ENCODE measurements at regions not wholly inside any gene's neighbourhood (a gene's known extent, or its start where the extent isn't known, plus 50 kb on each side); places are given as distances from the start of the nearest gene placed in this dataset.

- Histone ChIP-seq H3K27me3 (no peaks in the 10 kb centered on the region), H3K4me1 (no peaks in the 10 kb centered on the region), H3K27ac (no peak overlapping the region), H3K36me3 (no peaks in the 10 kb centered on the region), H3K4me3 (no peak overlapping the region), H3K9me3 (no peaks in the 10 kb centered on the region)
- no peak for TF ChIP-seq POLR2AphosphoS5 (IDR thresholded peaks at IDR 0.05)
- TF ChIP-seq EP300 (IDR thresholded peaks at IDR 0.05; ENCODE audit: low read depth): no peak
- TF ChIP-seq CTCF (IDR thresholded peaks at IDR 0.05): no peak
- TF ChIP-seq POLR2A (IDR thresholded peaks at IDR 0.05): no peak
- in situ Hi-C loops (cut with MboI; ENCODE audit: low pct_ligation_motif_present in 1 of 4, low pct_unique_long_range_greater_than_20kb in 1 of 4, low sequenced_read_pairs in 3 of 4): no loop called here
- no peak for DNase-seq
- WGBS, 2 donors (ENCODE audit: low coverage in 1 of 2): 57 to 71% methylated on average over 3 of the region's 3 CpGs
- intact Hi-C loops (cut with DNase I; ENCODE audit: low total_unique reads): no loop called here
Measured at GRCh38 chr2:221346411-221346810, 225.7 kb downstream of the EPHA4 start.

- no peak overlapping the region for H3K27ac ChIP-seq
- in situ Hi-C loops (cut with MboI; ENCODE audit: low pct_ligation_motif_present in 1 of 4, low pct_unique_long_range_greater_than_20kb in 1 of 4, low sequenced_read_pairs in 3 of 4): no loop called here
- H3K4me1 ChIP-seq: no peaks in the 10 kb centered on the region
- TF ChIP-seq EP300 (IDR thresholded peaks at IDR 0.05; ENCODE audit: low read depth): no peak
- TF ChIP-seq POLR2A (IDR thresholded peaks at IDR 0.05): no peak
- no peak for TF ChIP-seq POLR2AphosphoS5 (IDR thresholded peaks at IDR 0.05)
- TF ChIP-seq CTCF (IDR thresholded peaks at IDR 0.05): no peak
- H3K9me3 ChIP-seq: no peaks in the 10 kb centered on the region
- no peaks in the 10 kb centered on the region for H3K36me3 ChIP-seq
- no peaks in the 10 kb centered on the region for H3K27me3 ChIP-seq
- H3K4me3 ChIP-seq: no peak overlapping the region
- WGBS, 2 donors (ENCODE audit: low coverage in 1 of 2): 88 to 100% methylated on average over 2 of the region's 2 CpGs
- no peak for DNase-seq
- intact Hi-C loops (cut with DNase I; ENCODE audit: low total_unique reads): no loop called here
Measured at GRCh38 chr2:221347471-221347870, 224.6 kb downstream of the EPHA4 start.

- H3K27ac ChIP-seq: no peak overlapping the region
- WGBS, 2 donors (ENCODE audit: low coverage in 1 of 2): 56% methylated on average over 1 of the region's 1 CpG; no CpG with 5 or more reads in 1 of the 2 donors
- TF ChIP-seq POLR2A (IDR thresholded peaks at IDR 0.05) (no peak), EP300 (IDR thresholded peaks at IDR 0.05; ENCODE audit: low read depth) (no peak), POLR2AphosphoS5 (IDR thresholded peaks at IDR 0.05) (peak in 2 of 3 donors; percentile 40 to 62)
- in situ Hi-C loops (cut with MboI; ENCODE audit: low pct_ligation_motif_present in 1 of 4, low pct_unique_long_range_greater_than_20kb in 1 of 4, low sequenced_read_pairs in 3 of 4): no loop called here
- H3K36me3 ChIP-seq: no peaks in the 10 kb centered on the region
- intact Hi-C loops (cut with DNase I; ENCODE audit: low total_unique reads): no loop called here
- no peaks in the 10 kb centered on the region for H3K27me3 ChIP-seq
- H3K9me3 ChIP-seq: no peaks in the 10 kb centered on the region
- H3K4me3 ChIP-seq: no peak overlapping the region
- no peak for DNase-seq
- no peaks in the 10 kb centered on the region for H3K4me1 ChIP-seq
Measured at GRCh38 chr2:221350616-221351015, 221.5 kb downstream of the EPHA4 start.

GRCh38 chr2:221353201-221353600 lies 218.9 kb downstream of the EPHA4 start:
- 97 to 98% methylated on average over 4 of the region's 4 CpGs for WGBS, 2 donors (ENCODE audit: low coverage in 1 of 2)
- no peak overlapping the region for H3K4me3 ChIP-seq

More at GRCh38 chr2:221353201-221353600, 218.9 kb downstream of the EPHA4 start:
- no peak for DNase-seq
- in situ Hi-C loops (cut with MboI; ENCODE audit: low pct_ligation_motif_present in 1 of 4, low pct_unique_long_range_greater_than_20kb in 1 of 4, low sequenced_read_pairs in 3 of 4): no loop called here
- H3K9me3 ChIP-seq: no peaks in the 10 kb centered on the region
- H3K27ac ChIP-seq: no peak overlapping the region
- no peaks in the 10 kb centered on the region for H3K4me1 ChIP-seq
- no peaks in the 10 kb centered on the region for H3K36me3 ChIP-seq
- TF ChIP-seq EP300 (IDR thresholded peaks at IDR 0.05; ENCODE audit: low read depth) (no peak), CTCF (IDR thresholded peaks at IDR 0.05) (no peak), POLR2AphosphoS5 (IDR thresholded peaks at IDR 0.05) (no peak), POLR2A (IDR thresholded peaks at IDR 0.05) (no peak)
- intact Hi-C loops (cut with DNase I; ENCODE audit: low total_unique reads): no loop called here
- H3K27me3 ChIP-seq: no peaks in the 10 kb centered on the region

Data from transverse colon (tissue), 4 donors.